K562 (cell line): ENCODE measurements at regions not wholly inside any gene's neighbourhood (a gene's known extent, or its start where the extent isn't known, plus 50 kb on each side); places are given as distances from the start of the nearest gene placed in this dataset.
A peak's percentile ranks its signal among the peaks of the same experiment; 100 is the strongest.

Experiments
- ADNP ChIP-seq: fragments of 200-800 bp; sonication (Bioruptor generic); IDR thresholded peaks from 2 replicates; pipeline ENCODE4 v1.6.1; 2016; ENCODE audit warnings: missing genetic modification characterization, missing compliant biosample characterization
- CAMTA2 ChIP-seq: fragments of 250-450 bp; sonication (Bioruptor Pico); conservative IDR thresholded peaks from 2 replicates; pipeline ENCODE4 v1.5.1; 2022
- CBX3 ChIP-seq, 2 experiments: IDR thresholded peaks; 1 replicate in 1 of 2; 2 replicates in 1 of 2; pipeline ENCODE4 v1.6.1; 2012; ENCODE audit warnings: inconsistent platforms in 2 of 2, low read length in 2 of 2, borderline replicate concordance in 1 of 2, control low read depth in 1 of 2
- CEBPG ChIP-seq, 3 experiments: fragments of 200-800 bp in 1 of 3; sonication (Bioruptor generic) in 1 of 3; sonication (generic) in 1 of 3; formaldehyde crosslinking in 1 of 3; IDR thresholded peaks in 2 of 3; conservative IDR thresholded peaks in 1 of 3; 2 replicates each; pipeline versions ENCODE4 v1.6.1 to v1.8.0; 2016 to 2022; ENCODE audit warnings: missing compliant biosample characterization in 2 of 3, missing genetic modification characterization in 2 of 3, mild to moderate bottlenecking in 1 of 3, missing genetic modification reagents in 1 of 3
- ETS2 ChIP-seq: IDR thresholded peaks from 2 replicates; pipeline ENCODE4 v1.6.1; 2016; ENCODE audit warnings: borderline replicate concordance, missing genetic modification characterization, mild to moderate bottlenecking, moderate library complexity, missing compliant biosample characterization; ENCODE audit not compliant: poor library complexity, severe bottlenecking
- HDAC6 ChIP-seq: IDR thresholded peaks from 2 replicates; pipeline ENCODE4 v1.6.1; 2012; ENCODE audit warnings: low read depth, mild to moderate bottlenecking, control low read depth, inconsistent platforms, low read length, moderate library complexity
- KDM5B ChIP-seq: fragments of 200-600 bp; sonication (generic); IDR thresholded peaks from 2 replicates; pipeline ENCODE4 v1.6.1; 2012; ENCODE audit warnings: low read depth, mild to moderate bottlenecking, moderate library complexity, low read length, control low read depth, inconsistent platforms; ENCODE audit not compliant: insufficient replicate concordance
- KLF1 ChIP-seq: fragments of 450-650 bp; IDR thresholded peaks from 2 replicates; pipeline ENCODE4 v1.6.1; 2016; ENCODE audit warnings: missing genetic modification characterization, missing compliant biosample characterization
- NFE2L1 ChIP-seq: fragments of 450-650 bp; IDR thresholded peaks from 2 replicates; pipeline ENCODE4 v1.6.1; 2016; ENCODE audit warnings: missing genetic modification characterization, low read depth, mild to moderate bottlenecking, missing compliant biosample characterization, moderate library complexity, borderline replicate concordance
- NR1H2 ChIP-seq: sonication (generic); formaldehyde crosslinking; IDR thresholded peaks from 2 replicates; pipeline ENCODE4 v1.4.0; 2020; ENCODE audit warnings: mild to moderate bottlenecking, missing genetic modification reagents
- RB1 ChIP-seq: fragments of 450-650 bp; IDR thresholded peaks from 2 replicates; pipeline ENCODE4 v1.6.1; 2017; ENCODE audit warnings: low read depth, mild to moderate bottlenecking
- RBBP5 ChIP-seq: fragments of 200-600 bp; sonication (generic); IDR thresholded peaks from 2 replicates; pipeline ENCODE4 v1.6.1; 2012; ENCODE audit warnings: borderline replicate concordance, mild to moderate bottlenecking, low read length, control low read depth, inconsistent platforms; ENCODE audit not compliant: insufficient read depth, poor library complexity, severe bottlenecking
- SMARCA4 ChIP-seq: fragments of 450-650 bp; IDR thresholded peaks from 2 replicates; pipeline ENCODE4 v1.6.1; 2016
- STAG1 ChIP-seq: sonication (generic); formaldehyde crosslinking; IDR thresholded peaks from 2 replicates; pipeline ENCODE4 v1.5.0; 2020; ENCODE audit warnings: missing genetic modification reagents, borderline replicate concordance
- ZBED1 ChIP-seq: IDR thresholded peaks from 2 replicates; pipeline ENCODE4 v1.6.1; 2014
- ZNF316 ChIP-seq: fragments of 450-650 bp; IDR thresholded peaks from 2 replicates; pipeline ENCODE4 v1.6.1; 2016
- ZNF444 ChIP-seq: fragments of 250-450 bp; sonication (Bioruptor Pico); IDR thresholded peaks from 2 replicates; pipeline ENCODE4 v1.4.0; 2020; ENCODE audit warnings: mild to moderate bottlenecking, moderate library complexity
- ZNF551 ChIP-seq: fragments of 250-450 bp; sonication (Bioruptor Pico); IDR thresholded peaks from 2 replicates; pipeline ENCODE4 v1.5.0; 2021; ENCODE audit warnings: mild to moderate bottlenecking, moderate library complexity
- TF ChIP-seq, protein P1 (sequence below): fragments of 250-450 bp; sonication (Bioruptor Pico); IDR thresholded peaks from 2 replicates; pipeline ENCODE4 v1.6.1; 2021; ENCODE audit warnings: mild to moderate bottlenecking
- TF ChIP-seq, protein P2 (sequence below): sonication (generic); formaldehyde crosslinking; IDR thresholded peaks from 2 replicates; pipeline ENCODE4 v1.8.1; 2023; ENCODE audit warnings: mild to moderate bottlenecking, missing genetic modification reagents
- TF ChIP-seq, protein P3 (sequence below): fragments of 250-450 bp; sonication (Bioruptor Pico); IDR thresholded peaks from 2 replicates; pipeline ENCODE4 v1.5.0; 2021; ENCODE audit warnings: mild to moderate bottlenecking, borderline replicate concordance
- TF ChIP-seq, protein P4 (sequence below): conservative IDR thresholded peaks from 2 replicates; pipeline ENCODE4 v1.6.1; 2011; ENCODE audit warnings: low read depth, mild to moderate bottlenecking, low read length; ENCODE audit not compliant: control insufficient read depth
- TF ChIP-seq, protein P5 (sequence below): sonication (generic); formaldehyde crosslinking; IDR thresholded peaks from 2 replicates; pipeline ENCODE4 v1.8.0; 2022; ENCODE audit warnings: mild to moderate bottlenecking, low read depth, missing genetic modification reagents

DNA sequence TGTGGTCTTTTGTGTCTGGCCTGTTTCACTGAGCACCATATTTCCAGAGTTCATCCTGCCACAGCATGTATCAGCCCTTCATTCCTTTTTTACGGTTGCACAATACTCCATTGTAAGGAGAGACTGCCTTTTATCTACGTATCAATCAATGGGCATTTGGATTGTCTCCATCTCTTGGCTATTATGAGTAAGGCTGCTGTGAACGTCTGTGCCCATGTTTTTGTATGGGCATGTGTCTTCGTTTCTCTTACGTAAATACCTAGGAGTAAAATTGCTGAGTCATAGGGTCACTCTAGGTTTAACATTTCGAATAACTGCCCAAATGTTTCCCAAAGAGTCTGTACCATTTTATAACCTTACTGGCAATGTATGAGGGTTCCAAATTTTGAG is 202.8 kb upstream of the FOXF1 start (continued):
- TF ChIP-seq KDM5B (no peak), ETS2 (tag) (no peak), NFE2L1 (peak; percentile 87), RB1 (no peak), ZBED1 (no peak), KLF1 (tag) (no peak), ZNF551 (CRISPR knock-in tag) (no peak), RBBP5 (no peak), NR1H2 (no peak), SMARCA4 (0 out of 2 replicates have a peak, but pooled peaks have one; percentile 37), CEBPG (CRISPR knock-in tag; IDR thresholded peaks at IDR 0.05) (no peak), CEBPG (tag; conservative IDR thresholded peaks at IDR 0.05 in 1 of 2, IDR thresholded peaks at IDR 0.05 in 1 of 2) (peak; percentile 24 to 55; a peak in 3 of 4 replicates), ZNF316 (peak; percentile 93), CAMTA2 (CRISPR knock-in tag) (no peak), CBX3 (IDR thresholded peaks at IDR 0.05; ENCODE audit: borderline replicate concordance in 1 of 2, low read length in 2 of 2) (no peak), ADNP (no peak), HDAC6 (no peak), ZNF444 (no peak), STAG1 (CRISPR knock-in tag) (no peak)
- TF ChIP-seq, protein P1, sequence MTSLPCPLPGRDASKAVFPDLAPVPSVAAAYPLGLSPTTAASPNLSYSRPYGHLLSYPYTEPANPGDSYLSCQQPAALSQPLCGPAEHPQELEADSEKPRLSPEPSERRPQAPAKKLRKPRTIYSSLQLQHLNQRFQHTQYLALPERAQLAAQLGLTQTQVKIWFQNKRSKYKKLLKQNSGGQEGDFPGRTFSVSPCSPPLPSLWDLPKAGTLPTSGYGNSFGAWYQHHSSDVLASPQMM (CRISPR knock-in tag) = no peak
- TF ChIP-seq, protein P2, sequence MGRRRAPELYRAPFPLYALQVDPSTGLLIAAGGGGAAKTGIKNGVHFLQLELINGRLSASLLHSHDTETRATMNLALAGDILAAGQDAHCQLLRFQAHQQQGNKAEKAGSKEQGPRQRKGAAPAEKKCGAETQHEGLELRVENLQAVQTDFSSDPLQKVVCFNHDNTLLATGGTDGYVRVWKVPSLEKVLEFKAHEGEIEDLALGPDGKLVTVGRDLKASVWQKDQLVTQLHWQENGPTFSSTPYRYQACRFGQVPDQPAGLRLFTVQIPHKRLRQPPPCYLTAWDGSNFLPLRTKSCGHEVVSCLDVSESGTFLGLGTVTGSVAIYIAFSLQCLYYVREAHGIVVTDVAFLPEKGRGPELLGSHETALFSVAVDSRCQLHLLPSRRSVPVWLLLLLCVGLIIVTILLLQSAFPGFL (CRISPR knock-in tag) = no peak
- TF ChIP-seq, protein P3, sequence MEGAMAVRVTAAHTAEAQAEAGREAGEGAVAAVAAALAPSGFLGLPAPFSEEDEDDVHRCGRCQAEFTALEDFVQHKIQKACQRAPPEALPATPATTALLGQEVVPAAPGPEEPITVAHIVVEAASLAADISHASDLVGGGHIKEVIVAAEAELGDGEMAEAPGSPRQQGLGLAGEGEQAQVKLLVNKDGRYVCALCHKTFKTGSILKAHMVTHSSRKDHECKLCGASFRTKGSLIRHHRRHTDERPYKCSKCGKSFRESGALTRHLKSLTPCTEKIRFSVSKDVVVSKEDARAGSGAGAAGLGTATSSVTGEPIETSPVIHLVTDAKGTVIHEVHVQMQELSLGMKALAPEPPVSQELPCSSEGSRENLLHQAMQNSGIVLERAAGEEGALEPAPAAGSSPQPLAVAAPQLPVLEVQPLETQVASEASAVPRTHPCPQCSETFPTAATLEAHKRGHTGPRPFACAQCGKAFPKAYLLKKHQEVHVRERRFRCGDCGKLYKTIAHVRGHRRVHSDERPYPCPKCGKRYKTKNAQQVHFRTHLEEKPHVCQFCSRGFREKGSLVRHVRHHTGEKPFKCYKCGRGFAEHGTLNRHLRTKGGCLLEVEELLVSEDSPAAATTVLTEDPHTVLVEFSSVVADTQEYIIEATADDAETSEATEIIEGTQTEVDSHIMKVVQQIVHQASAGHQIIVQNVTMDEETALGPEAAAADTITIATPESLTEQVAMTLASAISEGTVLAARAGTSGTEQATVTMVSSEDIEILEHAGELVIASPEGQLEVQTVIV (CRISPR knock-in tag) = no peak
- TF ChIP-seq, protein P4, sequence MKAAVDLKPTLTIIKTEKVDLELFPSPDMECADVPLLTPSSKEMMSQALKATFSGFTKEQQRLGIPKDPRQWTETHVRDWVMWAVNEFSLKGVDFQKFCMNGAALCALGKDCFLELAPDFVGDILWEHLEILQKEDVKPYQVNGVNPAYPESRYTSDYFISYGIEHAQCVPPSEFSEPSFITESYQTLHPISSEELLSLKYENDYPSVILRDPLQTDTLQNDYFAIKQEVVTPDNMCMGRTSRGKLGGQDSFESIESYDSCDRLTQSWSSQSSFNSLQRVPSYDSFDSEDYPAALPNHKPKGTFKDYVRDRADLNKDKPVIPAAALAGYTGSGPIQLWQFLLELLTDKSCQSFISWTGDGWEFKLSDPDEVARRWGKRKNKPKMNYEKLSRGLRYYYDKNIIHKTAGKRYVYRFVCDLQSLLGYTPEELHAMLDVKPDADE = no peak
- TF ChIP-seq, protein P5, sequence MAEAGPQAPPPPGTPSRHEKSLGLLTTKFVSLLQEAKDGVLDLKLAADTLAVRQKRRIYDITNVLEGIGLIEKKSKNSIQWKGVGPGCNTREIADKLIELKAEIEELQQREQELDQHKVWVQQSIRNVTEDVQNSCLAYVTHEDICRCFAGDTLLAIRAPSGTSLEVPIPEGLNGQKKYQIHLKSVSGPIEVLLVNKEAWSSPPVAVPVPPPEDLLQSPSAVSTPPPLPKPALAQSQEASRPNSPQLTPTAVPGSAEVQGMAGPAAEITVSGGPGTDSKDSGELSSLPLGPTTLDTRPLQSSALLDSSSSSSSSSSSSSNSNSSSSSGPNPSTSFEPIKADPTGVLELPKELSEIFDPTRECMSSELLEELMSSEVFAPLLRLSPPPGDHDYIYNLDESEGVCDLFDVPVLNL (CRISPR knock-in tag) = no peak
- TF ChIP-seq, all 486 proteins: peak for 11
